Esophagus squamous epithelium (tissue), 4 donors: ENCODE measurements at regions not wholly inside any gene's neighbourhood (a gene's known extent, or its start where the extent isn't known, plus 50 kb on each side); places are given as distances from the start of the nearest gene placed in this dataset.
"Not testable (repeated sequence)": the region's sequence is repeated elsewhere in the genome, so short reads cannot be mapped to it uniquely, and the experiment has no call there.

ENCODE experiments used
- POLR2A ChIP-seq, 4 donors: fragments of 450-650 bp; IDR thresholded peaks; one replicate each; pipeline ENCODE4 v1.6.1; 2017; ENCODE audit warnings: antibody characterized with exemption in 4 of 4, mild to moderate bottlenecking in 4 of 4, moderate library complexity in 3 of 4
- TF ChIP-seq, protein P1 (sequence below), 6 experiments: fragments of 450-650 bp in 4 of 6; fragments of 200-600 bp in 2 of 6; sonication (generic) in 2 of 6; IDR thresholded peaks; one replicate each; pipeline ENCODE4 v1.5.1; 2016 to 2019; ENCODE audit warnings: antibody characterized with exemption in 6 of 6, mild to moderate bottlenecking in 4 of 6, moderate library complexity in 4 of 6

DNA sequence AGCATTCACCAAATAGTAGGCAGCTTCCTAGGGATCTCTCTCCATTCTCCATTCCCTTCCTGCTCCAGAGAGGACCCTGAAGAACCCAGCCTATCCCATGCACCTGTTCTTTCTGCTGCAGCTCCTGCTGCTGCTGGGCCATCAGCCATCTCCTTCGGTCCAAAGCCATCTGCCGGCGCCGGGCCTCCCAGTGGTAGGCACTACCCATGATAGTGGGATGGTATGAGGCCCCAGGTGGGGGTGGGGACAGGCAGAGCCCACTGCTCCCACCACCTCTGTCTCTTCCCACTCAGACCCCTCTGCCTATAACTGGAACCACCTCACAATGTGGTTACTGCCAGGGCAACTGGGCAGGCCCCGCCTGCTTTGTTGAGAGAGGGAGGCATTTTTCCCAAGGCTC, 69.3 kb upstream of the RNU2-1 start:
- TF ChIP-seq, protein P1, sequence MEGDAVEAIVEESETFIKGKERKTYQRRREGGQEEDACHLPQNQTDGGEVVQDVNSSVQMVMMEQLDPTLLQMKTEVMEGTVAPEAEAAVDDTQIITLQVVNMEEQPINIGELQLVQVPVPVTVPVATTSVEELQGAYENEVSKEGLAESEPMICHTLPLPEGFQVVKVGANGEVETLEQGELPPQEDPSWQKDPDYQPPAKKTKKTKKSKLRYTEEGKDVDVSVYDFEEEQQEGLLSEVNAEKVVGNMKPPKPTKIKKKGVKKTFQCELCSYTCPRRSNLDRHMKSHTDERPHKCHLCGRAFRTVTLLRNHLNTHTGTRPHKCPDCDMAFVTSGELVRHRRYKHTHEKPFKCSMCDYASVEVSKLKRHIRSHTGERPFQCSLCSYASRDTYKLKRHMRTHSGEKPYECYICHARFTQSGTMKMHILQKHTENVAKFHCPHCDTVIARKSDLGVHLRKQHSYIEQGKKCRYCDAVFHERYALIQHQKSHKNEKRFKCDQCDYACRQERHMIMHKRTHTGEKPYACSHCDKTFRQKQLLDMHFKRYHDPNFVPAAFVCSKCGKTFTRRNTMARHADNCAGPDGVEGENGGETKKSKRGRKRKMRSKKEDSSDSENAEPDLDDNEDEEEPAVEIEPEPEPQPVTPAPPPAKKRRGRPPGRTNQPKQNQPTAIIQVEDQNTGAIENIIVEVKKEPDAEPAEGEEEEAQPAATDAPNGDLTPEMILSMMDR (IDR thresholded peaks at IDR 0.05), result not testable (repeated sequence)
- TF ChIP-seq POLR2A (IDR thresholded peaks at IDR 0.05), result not testable (repeated sequence)
